Liver (tissue), 8 donors: ENCODE measurements at regions not wholly inside any gene's neighbourhood (a gene's known extent, or its start where the extent isn't known, plus 50 kb on each side); places are given as distances from the start of the nearest gene placed in this dataset.

Source experiments
- DNase-seq: peaks from one replicate; pipeline ENCODE4 v3.0.0-alpha.2; 2017; ENCODE audit warnings: low spot score
- H3K27ac ChIP-seq, 2 donors: one replicate each; pipeline ENCODE4 v1.7.0; 2013; ENCODE audit warnings: inconsistent platforms in 2 of 2, low read length in 2 of 2, control low read depth in 1 of 2, low read depth in 1 of 2, mild to moderate bottlenecking in 1 of 2
- H3K27me3 ChIP-seq, 4 donors: one replicate each; pipeline versions ENCODE4 v1.6.1 to v1.7.0; 2013; ENCODE audit warnings: low read length in 3 of 4, inconsistent platforms in 1 of 4, mild to moderate bottlenecking in 1 of 4, moderate library complexity in 1 of 4; ENCODE audit not compliant: control insufficient read depth in 4 of 4, insufficient read depth in 4 of 4
- H3K36me3 ChIP-seq, 4 donors: one replicate each; pipeline versions ENCODE4 v1.6.1 to v1.7.0; 2013; ENCODE audit warnings: low read length in 3 of 4, mild to moderate bottlenecking in 3 of 4, low read depth in 1 of 4, moderate library complexity in 1 of 4; ENCODE audit not compliant: control insufficient read depth in 4 of 4, insufficient read depth in 3 of 4
- H3K4me1 ChIP-seq, 4 donors: one replicate each; pipeline versions ENCODE4 v1.6.1 to v1.7.0; 2013; ENCODE audit warnings: low read length in 3 of 4, mild to moderate bottlenecking in 3 of 4, moderate library complexity in 1 of 4; ENCODE audit not compliant: control insufficient read depth in 4 of 4, insufficient read depth in 4 of 4
- H3K4me3 ChIP-seq, 3 donors: one replicate each; pipeline versions ENCODE4 v1.6.1 to v1.7.0; 2013; ENCODE audit warnings: low read length in 3 of 3, control low read depth in 1 of 3, low read depth in 1 of 3, mild to moderate bottlenecking in 1 of 3
- H3K9ac ChIP-seq, 2 donors: one replicate each; pipeline ENCODE4 v1.7.0; 2013; ENCODE audit warnings: low read length in 2 of 2, mild to moderate bottlenecking in 2 of 2, moderate library complexity in 2 of 2, control low read depth in 1 of 2, low read depth in 1 of 2
- H3K9me3 ChIP-seq, 4 donors: one replicate each; pipeline versions ENCODE4 v1.6.1 to v1.7.0; 2013; ENCODE audit warnings: low read length in 3 of 4; ENCODE audit not compliant: control insufficient read depth in 4 of 4
- EGR1 ChIP-seq, 2 donors: IDR thresholded peaks; 2 replicates each; pipeline ENCODE4 v1.6.1; 2016 to 2018; ENCODE audit warnings: antibody characterized with exemption in 2 of 2, low read depth in 2 of 2
- FOXA1 ChIP-seq: IDR thresholded peaks from 2 replicates; pipeline ENCODE4 v1.6.1; 2016; ENCODE audit warnings: antibody characterized with exemption
- FOXA2 ChIP-seq: IDR thresholded peaks from 2 replicates; pipeline ENCODE4 v1.6.1; 2016; ENCODE audit warnings: antibody characterized with exemption
- GABPA ChIP-seq, 2 donors: IDR thresholded peaks in 1 of 2; conservative IDR thresholded peaks in 1 of 2; 2 replicates each; pipeline ENCODE4 v1.6.1; 2016; ENCODE audit warnings: antibody characterized with exemption in 2 of 2, mild to moderate bottlenecking in 1 of 2, moderate library complexity in 1 of 2
- HNF4A ChIP-seq, 2 donors: conservative IDR thresholded peaks; 2 replicates each; pipeline ENCODE4 v1.6.1; 2016; ENCODE audit warnings: antibody characterized with exemption in 2 of 2, mild to moderate bottlenecking in 2 of 2
- HNF4G ChIP-seq: IDR thresholded peaks from 2 replicates; pipeline ENCODE4 v1.6.1; 2016; ENCODE audit warnings: antibody characterized with exemption
- JUND ChIP-seq, 2 donors: IDR thresholded peaks; 2 replicates each; pipeline ENCODE4 v1.6.1; 2016; ENCODE audit warnings: antibody characterized with exemption in 2 of 2
- MAX ChIP-seq: IDR thresholded peaks from 2 replicates; pipeline ENCODE4 v1.6.1; 2016; ENCODE audit warnings: antibody characterized with exemption
- NR2F2 ChIP-seq: IDR thresholded peaks from 2 replicates; pipeline ENCODE4 v1.6.1; 2016; ENCODE audit warnings: antibody characterized with exemption
- RAD21 ChIP-seq, 2 donors: IDR thresholded peaks; 2 replicates each; pipeline ENCODE4 v1.6.1; 2016; ENCODE audit warnings: antibody characterized with exemption in 2 of 2, mild to moderate bottlenecking in 2 of 2
- REST ChIP-seq: IDR thresholded peaks from 2 replicates; pipeline ENCODE4 v1.6.1; 2016; ENCODE audit warnings: antibody characterized with exemption, mild to moderate bottlenecking
- RXRA ChIP-seq, 2 donors: IDR thresholded peaks; 2 replicates each; pipeline ENCODE4 v1.6.1; 2017 to 2018; ENCODE audit warnings: antibody characterized with exemption in 2 of 2, mild to moderate bottlenecking in 1 of 2
- SP1 ChIP-seq: IDR thresholded peaks from 2 replicates; pipeline ENCODE4 v1.6.1; 2018; ENCODE audit warnings: antibody characterized with exemption, mild to moderate bottlenecking
- TAF1 ChIP-seq: conservative IDR thresholded peaks from 2 replicates; pipeline ENCODE4 v1.6.1; 2016; ENCODE audit warnings: antibody characterized with exemption, mild to moderate bottlenecking
- YY1 ChIP-seq: IDR thresholded peaks from 2 replicates; pipeline ENCODE4 v1.6.1; 2016; ENCODE audit warnings: antibody characterized with exemption, mild to moderate bottlenecking
- WGBS: extraction: QIAGEN DNeasy Blood & Tissue Kit; methylation state at CpG from one replicate; pipeline ENCODE4 v1.1.7; 2013; 5-methylcytosine and 5-hydroxymethylcytosine counted together
- TF ChIP-seq, protein P1 (sequence below): fragments of 150-350 bp; IDR thresholded peaks from 2 replicates; pipeline ENCODE4 v1.5.1; 2017; ENCODE audit warnings: improper control_type of control experiment, low read depth, low read length; ENCODE audit not compliant: missing input control
- TF ChIP-seq, protein P2 (sequence below): IDR thresholded peaks from 2 replicates; pipeline ENCODE4 v1.6.1; 2016; ENCODE audit warnings: antibody characterized with exemption
- TF ChIP-seq, protein P3 (sequence below): IDR thresholded peaks from 2 replicates; pipeline ENCODE4 v1.6.1; 2016; ENCODE audit warnings: antibody characterized with exemption
- donor health status: healthy.
- donor health status: healthy.
- donor health status: healthy.
- donor health status: healthy.
- donor health status: healthy.

DNA sequence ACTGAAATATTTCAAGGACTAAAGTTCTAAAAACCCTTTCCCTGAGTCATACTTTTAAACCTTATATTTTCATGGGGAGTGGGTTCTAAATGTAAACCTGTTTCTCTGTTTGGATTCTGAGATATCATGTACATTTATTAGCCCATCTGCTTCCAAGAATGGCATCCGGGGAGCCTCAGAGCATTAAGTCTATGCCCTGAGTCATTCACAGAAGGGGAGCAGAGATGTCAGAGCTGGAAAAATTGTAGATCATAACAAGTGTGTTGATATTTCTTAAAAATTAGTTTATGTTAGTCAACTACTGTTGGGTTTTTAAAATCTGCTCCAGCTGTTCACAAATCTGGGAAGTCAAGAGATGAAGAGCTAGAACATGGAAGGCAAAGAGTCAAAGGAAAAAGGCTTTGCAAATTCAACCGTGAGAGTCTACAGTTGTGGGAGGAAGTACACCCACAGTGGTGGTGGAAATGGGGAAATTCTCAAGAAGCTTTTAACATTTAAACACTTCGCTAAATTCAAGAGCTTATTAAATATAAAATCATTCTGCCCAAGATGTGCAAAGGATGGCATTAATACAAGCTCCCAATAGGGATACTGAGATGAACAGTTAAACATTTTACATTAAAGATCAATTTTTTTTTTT, 70.5 kb upstream of the FLRT2 start:
- Histone ChIP-seq H3K27ac (no peak overlapping the region), H3K4me1 (peaks cover 0 to 2% (median 0%) of the 10 kb centered on the region in 4 donors), H3K36me3 (no peaks in the 10 kb centered on the region), H3K9me3 (no peaks in the 10 kb centered on the region), H3K27me3 (no peaks in the 10 kb centered on the region), H3K4me3 (no peak overlapping the region), H3K9ac (no peak overlapping the region)
- 85% methylated on average over 3 of the region's 3 CpGs for WGBS
- no peak for DNase-seq
- no peak for TF ChIP-seq YY1
- TF ChIP-seq RXRA (IDR thresholded peaks at IDR 0.05): no peak
- no peak for TF ChIP-seq GABPA (IDR thresholded peaks at IDR 0.05 in 1 of 2, conservative IDR thresholded peaks at IDR 0.05 in 1 of 2)
- no peak for TF ChIP-seq FOXA1
- TF ChIP-seq MAX: no peak
- TF ChIP-seq, protein P1, sequence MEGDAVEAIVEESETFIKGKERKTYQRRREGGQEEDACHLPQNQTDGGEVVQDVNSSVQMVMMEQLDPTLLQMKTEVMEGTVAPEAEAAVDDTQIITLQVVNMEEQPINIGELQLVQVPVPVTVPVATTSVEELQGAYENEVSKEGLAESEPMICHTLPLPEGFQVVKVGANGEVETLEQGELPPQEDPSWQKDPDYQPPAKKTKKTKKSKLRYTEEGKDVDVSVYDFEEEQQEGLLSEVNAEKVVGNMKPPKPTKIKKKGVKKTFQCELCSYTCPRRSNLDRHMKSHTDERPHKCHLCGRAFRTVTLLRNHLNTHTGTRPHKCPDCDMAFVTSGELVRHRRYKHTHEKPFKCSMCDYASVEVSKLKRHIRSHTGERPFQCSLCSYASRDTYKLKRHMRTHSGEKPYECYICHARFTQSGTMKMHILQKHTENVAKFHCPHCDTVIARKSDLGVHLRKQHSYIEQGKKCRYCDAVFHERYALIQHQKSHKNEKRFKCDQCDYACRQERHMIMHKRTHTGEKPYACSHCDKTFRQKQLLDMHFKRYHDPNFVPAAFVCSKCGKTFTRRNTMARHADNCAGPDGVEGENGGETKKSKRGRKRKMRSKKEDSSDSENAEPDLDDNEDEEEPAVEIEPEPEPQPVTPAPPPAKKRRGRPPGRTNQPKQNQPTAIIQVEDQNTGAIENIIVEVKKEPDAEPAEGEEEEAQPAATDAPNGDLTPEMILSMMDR: no peak
- TF ChIP-seq, protein P2, sequence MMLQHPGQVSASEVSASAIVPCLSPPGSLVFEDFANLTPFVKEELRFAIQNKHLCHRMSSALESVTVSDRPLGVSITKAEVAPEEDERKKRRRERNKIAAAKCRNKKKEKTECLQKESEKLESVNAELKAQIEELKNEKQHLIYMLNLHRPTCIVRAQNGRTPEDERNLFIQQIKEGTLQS: no peak
- TF ChIP-seq NR2F2: no peak
- TF ChIP-seq, protein P3, sequence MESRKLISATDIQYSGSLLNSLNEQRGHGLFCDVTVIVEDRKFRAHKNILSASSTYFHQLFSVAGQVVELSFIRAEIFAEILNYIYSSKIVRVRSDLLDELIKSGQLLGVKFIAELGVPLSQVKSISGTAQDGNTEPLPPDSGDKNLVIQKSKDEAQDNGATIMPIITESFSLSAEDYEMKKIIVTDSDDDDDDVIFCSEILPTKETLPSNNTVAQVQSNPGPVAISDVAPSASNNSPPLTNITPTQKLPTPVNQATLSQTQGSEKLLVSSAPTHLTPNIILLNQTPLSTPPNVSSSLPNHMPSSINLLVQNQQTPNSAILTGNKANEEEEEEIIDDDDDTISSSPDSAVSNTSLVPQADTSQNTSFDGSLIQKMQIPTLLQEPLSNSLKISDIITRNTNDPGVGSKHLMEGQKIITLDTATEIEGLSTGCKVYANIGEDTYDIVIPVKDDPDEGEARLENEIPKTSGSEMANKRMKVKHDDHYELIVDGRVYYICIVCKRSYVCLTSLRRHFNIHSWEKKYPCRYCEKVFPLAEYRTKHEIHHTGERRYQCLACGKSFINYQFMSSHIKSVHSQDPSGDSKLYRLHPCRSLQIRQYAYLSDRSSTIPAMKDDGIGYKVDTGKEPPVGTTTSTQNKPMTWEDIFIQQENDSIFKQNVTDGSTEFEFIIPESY: no peak
- no peak for TF ChIP-seq HNF4G
- no peak for TF ChIP-seq FOXA2
- no peak for TF ChIP-seq HNF4A (conservative IDR thresholded peaks at IDR 0.05)
- no peak for TF ChIP-seq JUND (IDR thresholded peaks at IDR 0.05)
- no peak for TF ChIP-seq REST
- TF ChIP-seq SP1: no peak
- no peak for TF ChIP-seq TAF1
- TF ChIP-seq RAD21 (IDR thresholded peaks at IDR 0.05): no peak
- TF ChIP-seq EGR1 (IDR thresholded peaks at IDR 0.05; ENCODE audit: low read depth in 2 of 2): no peak
